Epithelial cell of esophagus (primary cell): ENCODE measurements at regions not wholly inside any gene's neighbourhood (a gene's known extent, or its start where the extent isn't known, plus 50 kb on each side); places are given as distances from the start of the nearest gene placed in this dataset.

Source experiments
- DNase-seq: peaks from one replicate; pipeline ENCODE4 v3.0.0; 2010; ENCODE audit warnings: low read depth
- H3K4me3 ChIP-seq: 2 replicates; pipeline ENCODE4 v1.5.1; 2011; ENCODE audit warnings: mild to moderate bottlenecking, low read length, control low read depth
- TF ChIP-seq, protein P1 (sequence below): IDR thresholded peaks from 2 replicates; pipeline ENCODE4 v1.5.1; 2011; ENCODE audit warnings: low read depth, mild to moderate bottlenecking, low read length, control low read depth, inconsistent platforms; ENCODE audit not compliant: insufficient read depth; ENCODE audit errors: missing control alignments

DNA sequence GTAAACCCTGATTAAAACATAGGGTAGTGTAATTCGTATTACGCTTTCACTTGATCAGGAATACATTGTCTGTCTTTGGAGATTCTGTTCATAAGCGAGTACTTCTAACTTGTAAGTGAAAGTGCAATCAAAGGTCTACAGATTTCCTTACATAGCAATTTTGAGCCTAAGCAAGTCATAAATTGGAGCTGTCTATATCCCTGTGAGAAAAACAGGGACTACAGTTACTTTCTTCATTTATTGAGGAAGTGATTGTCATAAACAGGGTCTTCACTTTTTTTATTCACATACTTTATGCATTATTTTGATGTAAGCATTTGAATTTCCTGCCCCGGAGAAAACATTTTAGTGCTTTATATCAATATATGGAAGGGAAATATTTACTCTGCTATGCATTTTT lies 670.4 kb downstream of the CBLN2 start:
- no peak for DNase-seq
- H3K4me3 ChIP-seq: no peak overlapping the region
- TF ChIP-seq, protein P1, sequence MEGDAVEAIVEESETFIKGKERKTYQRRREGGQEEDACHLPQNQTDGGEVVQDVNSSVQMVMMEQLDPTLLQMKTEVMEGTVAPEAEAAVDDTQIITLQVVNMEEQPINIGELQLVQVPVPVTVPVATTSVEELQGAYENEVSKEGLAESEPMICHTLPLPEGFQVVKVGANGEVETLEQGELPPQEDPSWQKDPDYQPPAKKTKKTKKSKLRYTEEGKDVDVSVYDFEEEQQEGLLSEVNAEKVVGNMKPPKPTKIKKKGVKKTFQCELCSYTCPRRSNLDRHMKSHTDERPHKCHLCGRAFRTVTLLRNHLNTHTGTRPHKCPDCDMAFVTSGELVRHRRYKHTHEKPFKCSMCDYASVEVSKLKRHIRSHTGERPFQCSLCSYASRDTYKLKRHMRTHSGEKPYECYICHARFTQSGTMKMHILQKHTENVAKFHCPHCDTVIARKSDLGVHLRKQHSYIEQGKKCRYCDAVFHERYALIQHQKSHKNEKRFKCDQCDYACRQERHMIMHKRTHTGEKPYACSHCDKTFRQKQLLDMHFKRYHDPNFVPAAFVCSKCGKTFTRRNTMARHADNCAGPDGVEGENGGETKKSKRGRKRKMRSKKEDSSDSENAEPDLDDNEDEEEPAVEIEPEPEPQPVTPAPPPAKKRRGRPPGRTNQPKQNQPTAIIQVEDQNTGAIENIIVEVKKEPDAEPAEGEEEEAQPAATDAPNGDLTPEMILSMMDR: no peak

DNA sequence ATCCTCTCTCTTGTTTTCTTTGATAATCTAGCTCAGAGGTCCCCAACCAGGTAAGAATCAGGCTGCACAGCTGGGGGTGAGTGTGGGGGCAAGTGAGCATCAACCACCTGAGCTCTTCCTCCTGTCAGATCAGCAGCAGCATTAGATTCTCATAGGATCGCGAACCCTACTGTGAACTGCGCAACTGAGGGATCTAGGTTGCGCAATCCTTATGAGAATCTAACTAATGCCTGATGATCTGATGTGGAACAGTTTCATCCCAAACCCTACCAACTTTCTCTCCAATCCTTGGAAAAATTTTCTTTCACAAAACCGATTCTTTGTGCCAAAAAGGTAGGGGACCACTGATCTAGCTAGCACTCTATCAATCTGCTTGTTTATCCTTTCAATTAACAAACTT lies 678.3 kb downstream of the CBLN2 start:
- H3K4me3 ChIP-seq: no peak overlapping the region

DNA sequence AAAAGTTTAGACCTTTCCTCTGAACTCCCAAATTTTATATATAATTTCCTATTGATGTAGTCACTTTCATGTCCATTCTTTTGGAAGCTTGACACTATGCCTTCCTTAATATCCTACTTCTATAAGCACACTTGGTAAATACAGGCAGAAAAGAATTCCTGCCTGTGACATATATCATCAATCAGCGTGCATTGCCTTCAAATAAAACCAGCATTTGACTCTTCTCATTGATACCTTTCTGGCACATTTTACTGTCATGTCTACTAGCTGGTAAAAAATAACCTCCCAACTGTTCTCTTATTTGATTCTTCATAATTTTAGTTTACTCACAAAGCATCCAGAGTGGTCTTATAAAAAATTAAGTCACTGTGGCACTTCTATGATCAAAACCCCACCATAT lies 693.5 kb downstream of the CBLN2 start:
- no peak for DNase-seq
- H3K4me3 ChIP-seq: no peak overlapping the region
- TF ChIP-seq, protein P1: no peak

More for the DNA sequence above, 678.3 kb downstream of the CBLN2 start:
- DNase-seq: no peak
- TF ChIP-seq, protein P1: no peak

DNA sequence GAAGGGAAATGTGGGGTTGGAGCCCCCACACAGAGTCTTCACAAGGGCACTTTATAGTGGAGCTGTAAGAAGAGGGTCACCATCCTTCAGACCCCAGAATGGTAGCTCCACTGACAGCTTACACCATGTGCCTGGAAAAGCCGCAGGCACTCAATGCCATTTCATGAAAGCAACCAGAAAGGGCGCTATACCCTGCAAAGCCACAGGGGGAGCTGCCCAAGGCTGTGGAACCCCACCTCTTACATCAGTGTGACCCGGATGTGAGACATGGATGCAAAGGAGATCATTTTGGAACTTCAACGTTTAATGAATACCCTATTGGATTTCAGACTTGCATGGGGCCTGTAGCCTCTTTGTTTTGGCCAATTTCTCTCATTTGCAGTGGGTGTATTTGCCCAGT lies 694.7 kb downstream of the CBLN2 start:
- no peak overlapping the region for H3K4me3 ChIP-seq
- no peak for DNase-seq
- TF ChIP-seq, protein P1: no peak

DNA sequence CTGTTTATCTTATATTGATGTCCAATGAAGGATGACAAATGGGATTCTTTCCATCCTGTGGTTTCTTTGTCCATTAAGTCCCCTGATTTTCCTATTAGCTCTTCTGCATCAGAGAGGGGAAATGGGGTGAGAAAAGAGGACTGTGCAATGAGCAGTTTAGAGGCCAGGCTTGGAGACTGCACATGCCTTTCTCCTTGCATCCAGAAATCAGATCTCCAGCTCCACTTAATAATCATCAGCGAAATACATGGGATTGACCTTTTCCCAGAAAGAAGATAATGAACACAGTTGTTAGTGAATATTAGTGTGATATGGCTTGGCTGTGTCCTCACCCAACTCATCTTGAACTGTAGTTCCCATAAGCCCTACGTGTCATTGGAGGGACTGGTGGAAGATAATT lies 697.4 kb downstream of the CBLN2 start:
- no peak overlapping the region for H3K4me3 ChIP-seq
- TF ChIP-seq, protein P1: no peak
- DNase-seq: no peak

DNA sequence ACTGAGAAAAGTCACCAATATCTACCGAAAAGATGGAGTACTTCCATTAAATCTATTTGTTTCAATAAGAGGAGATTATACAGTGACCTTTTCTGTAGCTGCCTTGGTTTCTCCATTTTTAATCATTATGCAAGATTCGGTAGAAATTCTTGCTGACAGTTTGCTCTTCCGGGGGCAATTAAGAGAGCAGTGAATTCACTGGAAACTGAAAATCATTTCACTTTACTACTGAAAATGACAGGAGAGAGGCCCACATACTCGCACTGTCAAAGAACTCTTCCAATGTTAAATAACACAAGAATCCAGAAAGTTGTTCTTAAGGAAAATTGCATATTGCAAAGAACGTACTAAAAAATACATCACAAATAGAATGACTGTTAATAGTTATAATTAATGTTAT lies 699.3 kb downstream of the CBLN2 start:
- TF ChIP-seq, protein P1: no peak
- no peak overlapping the region for H3K4me3 ChIP-seq

DNA sequence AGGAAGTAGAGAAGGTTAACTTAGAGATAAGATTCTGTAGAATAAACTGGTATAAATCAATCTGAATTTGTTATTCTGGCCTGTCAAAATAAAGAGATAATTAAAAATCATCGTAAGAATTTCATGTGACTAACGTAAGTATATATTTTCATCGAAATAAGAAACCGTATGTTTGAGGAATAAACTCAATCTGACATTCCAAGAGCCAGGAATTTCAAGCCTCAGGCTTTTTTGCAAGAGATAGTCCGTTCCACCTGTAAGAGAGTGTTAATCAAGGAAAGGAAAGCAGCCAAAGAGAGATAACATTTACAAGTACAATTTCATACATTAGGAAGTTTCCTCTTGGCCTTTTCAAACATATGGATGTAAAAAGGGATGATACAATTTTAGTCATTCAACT lies 701.5 kb downstream of the CBLN2 start:
- no peak overlapping the region for H3K4me3 ChIP-seq
- TF ChIP-seq, protein P1: no peak
- no peak for DNase-seq

More for the DNA sequence above, 699.3 kb downstream of the CBLN2 start:
- DNase-seq: no peak
